Tibial artery (tissue), 4 donors: ENCODE measurements at regions not wholly inside any gene's neighbourhood (a gene's known extent, or its start where the extent isn't known, plus 50 kb on each side); places are given as distances from the start of the nearest gene placed in this dataset.

Experiments used
- DNase-seq, 2 donors: peaks; one replicate each; pipeline ENCODE4 v3.0.0-alpha.2; 2019
- H3K27ac ChIP-seq, 2 donors: fragments of 200-600 bp; sonication (generic) in 1 of 2; 1 replicate in 1 of 2; 2 replicates in 1 of 2; pipeline ENCODE4 v1.5.1; 2018 to 2019; ENCODE audit warnings: mild to moderate bottlenecking in 1 of 2
- H3K27me3 ChIP-seq, 2 donors: fragments of 200-600 bp; sonication (generic) in 1 of 2; one replicate each; pipeline versions ENCODE4 v1.5.1 to v1.6.0; 2016 to 2019
- H3K36me3 ChIP-seq, 3 donors: fragments of 200-600 bp; sonication (generic) in 2 of 3; one replicate each; pipeline ENCODE4 v1.5.1; 2016 to 2019; ENCODE audit warnings: mild to moderate bottlenecking in 2 of 3
- H3K4me1 ChIP-seq, 4 donors: fragments of 200-600 bp; sonication (generic) in 2 of 4; 1 replicate in 3 of 4; 2 replicates in 1 of 4; pipeline ENCODE4 v1.5.1; 2016 to 2019
- H3K4me3 ChIP-seq, 2 donors: fragments of 200-600 bp; sonication (generic) in 1 of 2; 1 replicate in 1 of 2; 2 replicates in 1 of 2; pipeline ENCODE4 v1.5.1; 2018 to 2019; ENCODE audit warnings: mild to moderate bottlenecking in 2 of 2
- H3K9me3 ChIP-seq, 3 donors: fragments of 200-600 bp; sonication (generic) in 1 of 3; one replicate each; pipeline ENCODE4 v1.5.1; 2016 to 2019
- CTCF ChIP-seq, 2 experiments: fragments of 200-600 bp in 1 of 2; fragments of 450-650 bp in 1 of 2; IDR thresholded peaks; one replicate each; pipeline ENCODE4 v1.5.1; 2017 to 2019; ENCODE audit warnings: antibody characterized with exemption in 2 of 2, mild to moderate bottlenecking in 1 of 2, moderate library complexity in 1 of 2
- intact Hi-C: fragments of 100-400 bp; cut with DNase I; formaldehyde crosslinking; loops from one replicate; pipeline ENCODE4 v1.15.0; 2023; ENCODE audit warnings: low total_unique reads

DNA sequence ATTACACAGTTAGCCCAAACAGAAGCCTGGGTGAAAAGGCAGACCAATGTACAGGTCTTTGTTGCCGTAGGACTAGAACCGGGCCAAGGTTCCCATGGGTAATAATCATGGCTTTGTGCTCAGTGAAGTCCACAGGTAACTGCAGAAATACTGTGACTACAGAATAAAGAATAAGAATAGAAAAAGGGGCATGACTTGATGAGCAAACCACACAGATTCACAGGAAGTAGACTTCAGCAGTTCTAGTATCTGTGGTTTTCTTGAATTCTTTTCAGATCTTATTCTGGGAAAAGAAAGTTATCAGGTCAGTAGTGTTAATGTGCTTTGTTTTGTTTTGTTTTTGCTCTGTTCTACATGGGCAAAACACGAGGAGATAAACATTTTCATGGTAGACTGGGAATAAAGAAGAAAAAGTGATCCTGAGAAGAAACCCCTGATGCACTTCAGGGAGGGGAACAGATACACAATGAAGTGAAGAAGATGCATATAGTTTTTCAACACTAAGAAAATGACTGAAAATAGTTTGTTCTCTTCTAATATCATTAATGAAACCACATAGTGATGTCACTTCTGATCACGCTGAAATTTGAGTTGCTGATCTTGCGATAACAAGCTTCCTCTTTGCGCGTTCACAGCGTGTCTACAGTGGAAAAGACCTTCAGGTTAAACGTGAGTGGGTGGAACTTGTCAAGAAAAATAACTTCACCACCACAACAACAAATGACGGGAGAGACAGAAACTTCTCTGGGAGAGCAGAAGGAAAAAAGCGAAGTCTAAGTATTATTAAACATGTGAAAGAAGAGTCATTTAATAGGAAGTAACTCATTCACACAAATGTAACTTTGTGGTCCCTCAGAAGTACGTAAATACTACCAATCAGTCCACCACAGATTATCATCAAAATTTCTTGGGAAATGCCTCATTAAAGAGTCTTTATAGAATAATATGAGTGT is 315.8 kb upstream of the SATB1 start:
- no peak for TF ChIP-seq CTCF (IDR thresholded peaks at IDR 0.05)
- DNase-seq, result no peak
- intact Hi-C loops, result no loop called here
- no peaks in the 10 kb centered on the region for H3K27me3 ChIP-seq
- H3K9me3 ChIP-seq, result no peaks in the 10 kb centered on the region
- no peaks in the 10 kb centered on the region for H3K4me1 ChIP-seq
- no peak overlapping the region for H3K27ac ChIP-seq
- no peaks in the 10 kb centered on the region for H3K36me3 ChIP-seq
- H3K4me3 ChIP-seq, result no peak overlapping the region

GRCh38 chr3:18739099-18739433 is 313.9 kb upstream of the SATB1 start:
- no peak for TF ChIP-seq CTCF (IDR thresholded peaks at IDR 0.05)
- Histone ChIP-seq H3K27me3 (no peaks in the 10 kb centered on the region), H3K4me3 (no peak overlapping the region), H3K9me3 (no peaks in the 10 kb centered on the region), H3K36me3 (no peaks in the 10 kb centered on the region), H3K4me1 (no peaks in the 10 kb centered on the region), H3K27ac (no peak overlapping the region)
- no peak for DNase-seq
- intact Hi-C loops, result no loop called here

GRCh38 chr3:18738393-18739098 is 313.4 kb upstream of the SATB1 start:
- no peak for DNase-seq
- no peaks in the 10 kb centered on the region for H3K4me1 ChIP-seq

DNA sequence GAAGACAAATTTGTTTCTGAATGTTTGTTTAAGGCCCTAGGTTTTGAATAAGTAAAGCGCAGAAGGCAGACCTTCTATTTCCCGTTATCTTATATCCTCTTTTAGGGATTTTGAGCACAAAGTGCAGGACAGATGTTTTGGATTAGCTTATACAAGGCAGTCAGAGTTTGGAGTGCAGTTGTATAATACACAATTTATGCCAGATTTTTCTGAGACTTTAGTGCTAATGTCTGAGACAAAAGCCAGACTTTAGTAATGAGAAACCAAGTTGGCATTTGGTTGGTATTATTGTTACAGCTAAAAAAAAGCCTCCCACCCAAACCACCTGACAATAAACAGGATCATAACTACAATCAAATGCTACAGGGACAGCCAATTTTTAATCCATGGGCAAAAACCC is 309.9 kb upstream of the SATB1 start:
- no peak for DNase-seq
- Histone ChIP-seq H3K36me3 (no peaks in the 10 kb centered on the region), H3K27ac (no peak overlapping the region), H3K4me1 (no peaks in the 10 kb centered on the region), H3K27me3 (no peaks in the 10 kb centered on the region), H3K9me3 (no peaks in the 10 kb centered on the region), H3K4me3 (no peak overlapping the region)
- intact Hi-C loops, result no loop called here
- TF ChIP-seq CTCF (IDR thresholded peaks at IDR 0.05), result no peak

More at GRCh38 chr3:18738393-18739098, 313.4 kb upstream of the SATB1 start:
- Histone ChIP-seq H3K27ac (no peak overlapping the region), H3K4me3 (no peak overlapping the region), H3K36me3 (no peaks in the 10 kb centered on the region), H3K9me3 (no peaks in the 10 kb centered on the region), H3K27me3 (no peaks in the 10 kb centered on the region)
- TF ChIP-seq CTCF (IDR thresholded peaks at IDR 0.05), result no peak
- intact Hi-C loops, result no loop called here

GRCh38 chr3:18734309-18734708 is 309.2 kb upstream of the SATB1 start:
- no peaks in the 10 kb centered on the region for H3K36me3 ChIP-seq
- no peaks in the 10 kb centered on the region for H3K9me3 ChIP-seq
- H3K27me3 ChIP-seq, result no peaks in the 10 kb centered on the region
- no peak for TF ChIP-seq CTCF (IDR thresholded peaks at IDR 0.05)
- no peaks in the 10 kb centered on the region for H3K4me1 ChIP-seq
- intact Hi-C loops, result no loop called here
- DNase-seq, result no peak
- no peak overlapping the region for H3K4me3 ChIP-seq
- no peak overlapping the region for H3K27ac ChIP-seq
